ENCODE measurements at regions not wholly inside any gene's neighbourhood (a gene's known extent, or its start where the extent isn't known, plus 50 kb on each side); places are given as distances from the start of the nearest gene placed in this dataset.
A peak's percentile ranks its signal among the peaks of the same experiment; 100 is the strongest.
"Not testable (repeated sequence)": the region's sequence is repeated elsewhere in the genome, so short reads cannot be mapped to it uniquely, and the experiment has no call there.

DNA sequence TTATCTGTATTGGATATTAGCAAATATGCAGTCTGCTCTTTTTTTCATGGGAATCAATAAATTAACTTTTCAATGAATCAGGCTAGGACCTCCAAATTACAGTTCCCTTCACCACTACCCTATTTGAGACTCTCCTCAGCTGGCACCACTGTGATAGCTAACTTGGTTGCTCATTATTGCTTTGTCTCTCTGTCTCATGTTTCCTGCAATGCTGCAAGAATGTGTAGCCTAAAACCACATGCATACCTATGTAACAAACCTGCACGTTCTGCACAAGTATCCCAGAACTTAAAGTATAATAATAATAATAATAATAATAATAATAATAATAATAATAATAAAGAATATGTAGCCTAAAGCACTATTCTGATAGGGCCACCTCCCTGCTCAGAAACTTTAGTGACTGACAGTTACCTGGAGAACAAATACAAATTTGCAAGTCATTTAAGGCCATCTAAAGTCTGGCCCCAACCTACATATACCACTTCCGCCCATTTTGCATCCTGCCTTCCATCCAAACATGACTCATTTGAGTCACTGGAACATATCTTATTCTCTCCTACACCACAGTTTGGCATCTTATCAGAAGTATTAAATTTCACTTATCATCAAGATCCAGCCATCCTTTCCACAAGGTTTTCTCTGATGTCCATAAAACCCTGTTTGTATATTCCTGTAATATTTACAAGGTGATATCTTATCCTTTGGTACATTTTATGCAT is 215.1 kb downstream of the LRRK2 start:
- BruUV-seq (replicated peaks), result no TSS peak
- H3K4me1 Mint-ChIP-seq (ENCODE audit: low read depth, unreplicated experiment), result no peaks in the 10 kb centered on the region
- TF ChIP-seq CTCF (IDR thresholded peaks at IDR 0.05; ENCODE audit: unreplicated experiment), result no peak
- no peak overlapping the region for H3K4me3 Mint-ChIP-seq (ENCODE audit: low read depth, unreplicated experiment)
- no peak for DNase-seq
- no peaks in the 10 kb centered on the region for H3K36me3 Mint-ChIP-seq (ENCODE audit: insufficient read depth, unreplicated experiment)
- CTCF ChIA-PET, result no interaction called here
- no peaks in the 10 kb centered on the region for H3K27me3 Mint-ChIP-seq (ENCODE audit: unreplicated experiment)
- intact Hi-C loops (cut with micrococcal nuclease; ENCODE audit: unreplicated experiment), result loop anchor here (10.0 kb wide), 2 partner anchors 105 to 475 kb away; no protein-coding TSS in a partner anchor
- no peak overlapping the region for H3K27ac Mint-ChIP-seq (ENCODE audit: unreplicated experiment)
- H3K9me3 Mint-ChIP-seq (ENCODE audit: low read depth, unreplicated experiment), result no peaks in the 10 kb centered on the region

DNA sequence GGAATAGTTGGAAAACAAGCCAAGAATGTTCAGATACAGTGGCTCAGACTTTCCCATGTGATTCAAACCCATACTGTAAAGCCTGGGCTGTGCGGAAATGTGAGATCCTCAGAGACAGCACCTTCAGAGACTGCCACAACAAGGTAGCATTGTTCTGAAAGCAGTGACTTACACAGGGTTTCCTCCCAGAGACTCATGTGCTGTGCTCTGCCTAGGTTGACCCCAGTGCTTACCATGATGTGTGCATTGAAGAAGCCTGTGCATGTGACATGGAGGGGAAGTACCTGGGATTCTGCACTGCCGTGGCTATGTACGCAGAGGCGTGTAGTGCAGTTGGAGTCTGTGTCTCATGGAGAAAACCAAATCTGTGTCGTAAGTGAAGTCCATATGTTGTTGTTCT is 219.4 kb downstream of the LRRK2 start:
- no peaks in the 10 kb centered on the region for H3K27me3 Mint-ChIP-seq (ENCODE audit: unreplicated experiment)
- CTCF ChIA-PET, result no interaction called here
- intact Hi-C loops (cut with micrococcal nuclease; ENCODE audit: unreplicated experiment), result loop anchor here (10.0 kb wide), 1 partner anchor 471 kb away; no protein-coding TSS in a partner anchor

DNA sequence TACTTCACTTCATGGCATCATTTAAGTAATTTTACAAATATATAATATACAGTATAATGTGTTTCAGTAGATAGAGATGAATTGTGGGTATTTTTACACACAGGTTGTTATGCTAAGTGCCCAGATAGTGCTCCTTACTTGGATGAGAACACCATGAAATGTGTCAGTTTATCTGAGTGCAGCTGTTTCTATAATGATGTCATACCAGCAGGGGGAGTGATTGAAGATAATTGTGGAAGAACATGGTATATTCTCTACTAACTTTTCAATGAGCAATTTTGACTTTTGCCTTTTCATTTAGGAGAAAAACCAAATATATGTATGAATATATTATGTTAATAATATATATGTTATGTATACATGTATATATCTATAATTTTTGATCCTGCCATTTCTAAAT is 221.6 kb downstream of the LRRK2 start:
- Mint-ChIP-seq H3K9me3 (ENCODE audit: low read depth, unreplicated experiment) (no peaks in the 10 kb centered on the region), H3K36me3 (ENCODE audit: insufficient read depth, unreplicated experiment) (no peaks in the 10 kb centered on the region), H3K4me1 (ENCODE audit: low read depth, unreplicated experiment) (no peaks in the 10 kb centered on the region), H3K27me3 (ENCODE audit: unreplicated experiment) (no peaks in the 10 kb centered on the region), H3K4me3 (ENCODE audit: low read depth, unreplicated experiment) (no peak overlapping the region), H3K27ac (ENCODE audit: unreplicated experiment) (no peak overlapping the region)
- CTCF ChIA-PET, result no interaction called here
- no TSS peak for BruUV-seq (replicated peaks)
- peak; percentile 1 for DNase-seq
- no peak for TF ChIP-seq CTCF (IDR thresholded peaks at IDR 0.05; ENCODE audit: unreplicated experiment)
- intact Hi-C loops (cut with micrococcal nuclease; ENCODE audit: unreplicated experiment), result loop anchor here (10.0 kb wide), 1 partner anchor 468 kb away; no protein-coding TSS in a partner anchor

More for the DNA sequence above, 219.4 kb downstream of the LRRK2 start:
- H3K36me3 Mint-ChIP-seq (ENCODE audit: insufficient read depth, unreplicated experiment), result no peaks in the 10 kb centered on the region
- no peaks in the 10 kb centered on the region for H3K4me1 Mint-ChIP-seq (ENCODE audit: low read depth, unreplicated experiment)
- no peak overlapping the region for H3K27ac Mint-ChIP-seq (ENCODE audit: unreplicated experiment)
- H3K4me3 Mint-ChIP-seq (ENCODE audit: low read depth, unreplicated experiment), result no peak overlapping the region
- BruUV-seq (replicated peaks), result no TSS peak
- DNase-seq, result no peak
- TF ChIP-seq CTCF (IDR thresholded peaks at IDR 0.05; ENCODE audit: unreplicated experiment), result no peak
- H3K9me3 Mint-ChIP-seq (ENCODE audit: low read depth, unreplicated experiment), result no peaks in the 10 kb centered on the region

DNA sequence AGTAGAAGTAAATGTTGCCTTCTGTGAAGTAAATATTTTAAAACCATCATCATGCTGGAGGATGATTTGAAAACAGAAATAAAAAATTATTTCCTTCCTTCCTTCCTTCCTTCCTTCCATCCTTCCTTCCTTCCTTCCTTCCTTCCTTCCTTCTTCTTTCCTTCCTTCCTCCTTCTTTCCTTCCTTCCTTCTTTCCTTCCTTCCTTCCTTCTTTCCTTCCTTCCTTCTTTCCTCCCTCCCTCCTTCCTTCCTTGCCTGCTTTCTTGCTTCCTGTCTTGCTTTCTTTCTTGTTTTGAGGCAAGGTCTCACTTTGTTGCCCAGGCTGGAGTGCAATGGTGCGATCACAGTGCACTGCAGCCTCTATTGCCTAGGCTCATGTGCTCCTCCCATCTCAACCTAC is 223.7 kb downstream of the LRRK2 start:
- H3K4me3 Mint-ChIP-seq (ENCODE audit: low read depth, unreplicated experiment); H3K9me3 Mint-ChIP-seq (ENCODE audit: low read depth, unreplicated experiment); H3K27me3 Mint-ChIP-seq (ENCODE audit: unreplicated experiment); BruUV-seq (replicated peaks); CTCF ChIA-PET; H3K36me3 Mint-ChIP-seq (ENCODE audit: insufficient read depth, unreplicated experiment); H3K4me1 Mint-ChIP-seq (ENCODE audit: low read depth, unreplicated experiment); H3K27ac Mint-ChIP-seq (ENCODE audit: unreplicated experiment); DNase-seq: not testable (repeated sequence)
- intact Hi-C loops (cut with micrococcal nuclease; ENCODE audit: unreplicated experiment), result loop anchor here (10.0 kb wide), 1 partner anchor 466 kb away; no protein-coding TSS in a partner anchor

- Mint-ChIP-seq H3K4me1 (ENCODE audit: low read depth, unreplicated experiment) (no peaks in the 10 kb centered on the region), H3K36me3 (ENCODE audit: insufficient read depth, unreplicated experiment) (no peaks in the 10 kb centered on the region), H3K27me3 (ENCODE audit: unreplicated experiment) (no peaks in the 10 kb centered on the region), H3K27ac (ENCODE audit: unreplicated experiment) (no peak overlapping the region), H3K9me3 (ENCODE audit: low read depth, unreplicated experiment) (no peaks in the 10 kb centered on the region), H3K4me3 (ENCODE audit: low read depth, unreplicated experiment) (no peak overlapping the region)
- BruUV-seq (replicated peaks), result no TSS peak
- CTCF ChIA-PET, result no interaction called here
- DNase-seq, result no peak
- TF ChIP-seq CTCF (IDR thresholded peaks at IDR 0.05; ENCODE audit: unreplicated experiment), result no peak
- intact Hi-C loops (cut with micrococcal nuclease; ENCODE audit: unreplicated experiment), result no loop called here
Observed at GRCh38 chr12:40451661-40452060, 226.9 kb downstream of the LRRK2 start.
